ENCODE measurements at regions not wholly inside any gene's neighbourhood (a gene's known extent, or its start where the extent isn't known, plus 50 kb on each side); places are given as distances from the start of the nearest gene placed in this dataset.

- TF ChIP-seq POLR2A (IDR thresholded peaks at IDR 0.05; ENCODE audit: low read length) (no peak), EP300 (IDR thresholded peaks at IDR 0.05) (no peak), CEBPB (IDR thresholded peaks at IDR 0.05) (no peak), CTCF (IDR thresholded peaks at IDR 0.05) (no peak)
Observed at GRCh38 chr11:115682101-115682500, 177.9 kb upstream of the CADM1 start.
